Hepatocyte (in vitro differentiated cells): ENCODE measurements at regions not wholly inside any gene's neighbourhood (a gene's known extent, or its start where the extent isn't known, plus 50 kb on each side); places are given as distances from the start of the nearest gene placed in this dataset.

ENCODE experiments used
- CTCF ChIP-seq: fragments of 200-600 bp; sonication (generic); IDR thresholded peaks from 2 replicates; pipeline ENCODE4 v1.5.1; 2016; ENCODE audit warnings: antibody characterized with exemption, mild to moderate bottlenecking; ENCODE audit not compliant: poor library complexity
- EZH2 ChIP-seq: fragments of 200-600 bp; sonication (generic); IDR thresholded peaks from 2 replicates; pipeline ENCODE4 v1.6.1; 2016; ENCODE audit warnings: antibody characterized with exemption, mild to moderate bottlenecking, borderline replicate concordance

GRCh38 chr1:209431813-209432442 lies 151.6 kb upstream of the CAMK1G start:
- TF ChIP-seq CTCF, result no peak
- TF ChIP-seq EZH2, result no peak
